ENCODE measurements at regions not wholly inside any gene's neighbourhood (a gene's known extent, or its start where the extent isn't known, plus 50 kb on each side); places are given as distances from the start of the nearest gene placed in this dataset.

- H3K27me3 ChIP-seq (ENCODE audit: insufficient read depth, low read length), result no peaks in the 10 kb centered on the region
- H3K4me3 ChIP-seq (ENCODE audit: low read length in 2 of 2), result no peak overlapping the region
- Mint-ChIP-seq H3K9me3 (peaks cover 0 to 3% (median 0%) of the 10 kb centered on the region in 8 donors), H3K4me1 (no peaks in the 10 kb centered on the region), H3K4me3 (no peak overlapping the region), H3K36me3 (no peaks in the 10 kb centered on the region), H3K27me3 (peaks cover 0 to 3% of the 10 kb centered on the region in 2 donors), H3K27ac (no peak overlapping the region)
- POLR2A ChIA-PET (ENCODE audit: partially characterized antibody), result no interaction called here
- H3K27ac ChIP-seq (ENCODE audit: low read depth, low read length), result no peak overlapping the region
- no peaks in the 10 kb centered on the region for H3K36me3 ChIP-seq (ENCODE audit: insufficient read depth, low read length)
- DNase-seq, result no peak
- H3K9me3 ChIP-seq (ENCODE audit: control insufficient read depth in 1 of 2, low read length in 2 of 2), result no peaks in the 10 kb centered on the region
- intact Hi-C loops (cut with micrococcal nuclease), result no loop called here
- CTCF ChIA-PET (ENCODE audit: partially characterized antibody), result no interaction called here
- H3K4me1 ChIP-seq (ENCODE audit: insufficient read depth, low read length), result no peaks in the 10 kb centered on the region
Measured at GRCh38 chr6:81843302-81843701, 90.8 kb upstream of the TENT5A start.

GRCh38 chr6:81842254-81842653 is 89.8 kb upstream of the TENT5A start:
- intact Hi-C loops (cut with micrococcal nuclease), result no loop called here
- H3K4me1 Mint-ChIP-seq, result no peaks in the 10 kb centered on the region
- H3K9me3 ChIP-seq (ENCODE audit: control insufficient read depth in 1 of 2, low read length in 2 of 2), result no peaks in the 10 kb centered on the region
- no peaks in the 10 kb centered on the region for H3K36me3 Mint-ChIP-seq
- peaks cover 0 to 5% (median 0%) of the 10 kb centered on the region in 8 donors for H3K9me3 Mint-ChIP-seq
- no peak overlapping the region for H3K4me3 Mint-ChIP-seq
- no peak overlapping the region for H3K27ac ChIP-seq (ENCODE audit: low read depth, low read length)
- no peaks in the 10 kb centered on the region for H3K4me1 ChIP-seq (ENCODE audit: insufficient read depth, low read length)
- H3K36me3 ChIP-seq (ENCODE audit: insufficient read depth, low read length), result no peaks in the 10 kb centered on the region
- no peaks in the 10 kb centered on the region for H3K27me3 ChIP-seq (ENCODE audit: insufficient read depth, low read length)
- ChIA-PET CTCF (ENCODE audit: partially characterized antibody) (no interaction called here), POLR2A (ENCODE audit: partially characterized antibody) (no interaction called here)
- H3K27me3 Mint-ChIP-seq, result no peaks in the 10 kb centered on the region
- no peak overlapping the region for H3K27ac Mint-ChIP-seq
- H3K4me3 ChIP-seq (ENCODE audit: low read length in 2 of 2), result no peak overlapping the region
- no peak for DNase-seq

DNA sequence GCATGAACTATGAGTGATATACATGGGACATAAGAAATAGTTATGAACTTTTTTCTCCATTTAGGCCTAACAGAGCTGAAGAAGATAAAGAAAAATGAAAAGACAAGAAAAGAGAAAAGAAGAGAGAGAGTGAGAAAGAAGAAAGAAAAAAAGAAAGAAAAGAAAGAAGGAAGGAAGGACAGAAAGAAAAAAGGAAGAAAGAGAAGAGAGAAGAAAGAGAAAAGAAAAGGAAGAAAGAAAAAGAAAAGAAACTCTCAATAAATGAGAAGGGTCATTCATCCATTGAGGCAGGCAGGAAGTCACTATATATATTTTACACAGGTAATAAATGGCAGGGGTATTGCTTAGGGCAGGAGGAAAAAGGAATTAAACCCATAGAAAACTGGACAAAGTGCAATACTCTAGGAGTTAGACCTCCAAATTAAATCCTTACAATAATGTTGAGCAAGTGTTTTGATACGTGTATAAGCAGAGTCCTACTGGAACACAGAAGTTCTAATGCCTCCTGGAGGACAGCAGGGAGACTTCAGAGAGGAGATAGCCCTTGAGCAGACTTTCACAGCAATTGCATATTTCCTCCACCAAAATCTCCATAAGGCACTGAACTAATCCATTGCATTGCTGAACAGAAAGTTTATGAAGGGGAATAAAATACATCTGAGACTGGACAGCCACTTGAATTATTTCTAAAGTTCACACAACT is 86.4 kb upstream of the TENT5A start:
- ChIA-PET CTCF (ENCODE audit: partially characterized antibody) (no interaction called here), POLR2A (ENCODE audit: partially characterized antibody) (no interaction called here)
- Histone ChIP-seq H3K4me1 (ENCODE audit: insufficient read depth, low read length) (no peaks in the 10 kb centered on the region), H3K27ac (ENCODE audit: low read depth, low read length) (no peak overlapping the region), H3K4me3 (ENCODE audit: low read length in 2 of 2) (no peak overlapping the region), H3K9me3 (ENCODE audit: control insufficient read depth in 1 of 2, low read length in 2 of 2) (no peaks in the 10 kb centered on the region), H3K27me3 (ENCODE audit: insufficient read depth, low read length) (no peaks in the 10 kb centered on the region), H3K36me3 (ENCODE audit: insufficient read depth, low read length) (no peaks in the 10 kb centered on the region)
- Mint-ChIP-seq H3K27ac (no peak overlapping the region), H3K9me3 (peaks cover 0 to 9% (median 4%) of the 10 kb centered on the region in 8 donors), H3K4me1 (no peaks in the 10 kb centered on the region), H3K27me3 (peaks cover 0 to 1% of the 10 kb centered on the region in 2 donors), H3K36me3 (no peaks in the 10 kb centered on the region), H3K4me3 (no peak overlapping the region)
- intact Hi-C loops (cut with micrococcal nuclease), result no loop called here
- no peak for DNase-seq

GRCh38 chr6:81838031-81838430 is 85.5 kb upstream of the TENT5A start:
- Histone ChIP-seq H3K4me3 (ENCODE audit: low read length in 2 of 2) (no peak overlapping the region), H3K27me3 (ENCODE audit: insufficient read depth, low read length) (no peaks in the 10 kb centered on the region), H3K27ac (ENCODE audit: low read depth, low read length) (no peak overlapping the region), H3K9me3 (ENCODE audit: control insufficient read depth in 1 of 2, low read length in 2 of 2) (no peaks in the 10 kb centered on the region), H3K4me1 (ENCODE audit: insufficient read depth, low read length) (no peaks in the 10 kb centered on the region), H3K36me3 (ENCODE audit: insufficient read depth, low read length) (no peaks in the 10 kb centered on the region)
- ChIA-PET POLR2A (ENCODE audit: partially characterized antibody) (no interaction called here), CTCF (ENCODE audit: partially characterized antibody) (no interaction called here)
- peaks cover 0 to 1% of the 10 kb centered on the region in 2 donors for H3K27me3 Mint-ChIP-seq
- no peak for DNase-seq
- H3K36me3 Mint-ChIP-seq, result no peaks in the 10 kb centered on the region
- no peak overlapping the region for H3K27ac Mint-ChIP-seq
- no peaks in the 10 kb centered on the region for H3K4me1 Mint-ChIP-seq
- intact Hi-C loops (cut with micrococcal nuclease), result no loop called here
- no peak overlapping the region for H3K4me3 Mint-ChIP-seq
- peaks cover 0 to 9% (median 4%) of the 10 kb centered on the region in 8 donors for H3K9me3 Mint-ChIP-seq

GRCh38 chr6:81834141-81834681 is 81.7 kb upstream of the TENT5A start:
- Histone ChIP-seq H3K27me3 (ENCODE audit: insufficient read depth, low read length) (no peaks in the 10 kb centered on the region), H3K36me3 (ENCODE audit: insufficient read depth, low read length) (no peaks in the 10 kb centered on the region), H3K4me1 (ENCODE audit: insufficient read depth, low read length) (no peaks in the 10 kb centered on the region), H3K4me3 (ENCODE audit: low read length in 2 of 2) (no peak overlapping the region), H3K27ac (ENCODE audit: low read depth, low read length) (no peak overlapping the region), H3K9me3 (ENCODE audit: control insufficient read depth in 1 of 2, low read length in 2 of 2) (no peaks in the 10 kb centered on the region)
- POLR2A ChIA-PET (ENCODE audit: partially characterized antibody), result no interaction called here
- DNase-seq, result no peak
- no peaks in the 10 kb centered on the region for H3K36me3 Mint-ChIP-seq
- no peaks in the 10 kb centered on the region for H3K4me1 Mint-ChIP-seq
- CTCF ChIA-PET (ENCODE audit: partially characterized antibody), result interaction anchor here (0.7 kb wide), 1 partner anchor 143 kb away, joined by 3 read pairs; no protein-coding TSS in a partner anchor
- H3K27me3 Mint-ChIP-seq, result peaks cover 0 to 1% of the 10 kb centered on the region in 2 donors
- no peak overlapping the region for H3K4me3 Mint-ChIP-seq
- H3K27ac Mint-ChIP-seq, result no peak overlapping the region
- peaks cover 0 to 9% (median 4%) of the 10 kb centered on the region in 8 donors for H3K9me3 Mint-ChIP-seq
- intact Hi-C loops (cut with micrococcal nuclease), result no loop called here

GRCh38 chr6:81832304-81832703 is 79.8 kb upstream of the TENT5A start:
- DNase-seq, result no peak
- CTCF ChIA-PET (ENCODE audit: partially characterized antibody), result no interaction called here
- Mint-ChIP-seq H3K27ac (no peak overlapping the region), H3K4me1 (no peaks in the 10 kb centered on the region), H3K9me3 (peaks cover 0 to 12% (median 4%) of the 10 kb centered on the region in 8 donors), H3K36me3 (no peaks in the 10 kb centered on the region), H3K4me3 (no peak overlapping the region), H3K27me3 (peaks cover 0 to 1% of the 10 kb centered on the region in 2 donors)
- H3K4me3 ChIP-seq (ENCODE audit: low read length in 2 of 2), result no peak overlapping the region
- no peaks in the 10 kb centered on the region for H3K36me3 ChIP-seq (ENCODE audit: insufficient read depth, low read length)
- no peaks in the 10 kb centered on the region for H3K9me3 ChIP-seq (ENCODE audit: control insufficient read depth in 1 of 2, low read length in 2 of 2)
- POLR2A ChIA-PET (ENCODE audit: partially characterized antibody), result no interaction called here
- H3K27ac ChIP-seq (ENCODE audit: low read depth, low read length), result no peak overlapping the region
- intact Hi-C loops (cut with micrococcal nuclease), result no loop called here
- H3K4me1 ChIP-seq (ENCODE audit: insufficient read depth, low read length), result no peaks in the 10 kb centered on the region
- no peaks in the 10 kb centered on the region for H3K27me3 ChIP-seq (ENCODE audit: insufficient read depth, low read length)

DNA sequence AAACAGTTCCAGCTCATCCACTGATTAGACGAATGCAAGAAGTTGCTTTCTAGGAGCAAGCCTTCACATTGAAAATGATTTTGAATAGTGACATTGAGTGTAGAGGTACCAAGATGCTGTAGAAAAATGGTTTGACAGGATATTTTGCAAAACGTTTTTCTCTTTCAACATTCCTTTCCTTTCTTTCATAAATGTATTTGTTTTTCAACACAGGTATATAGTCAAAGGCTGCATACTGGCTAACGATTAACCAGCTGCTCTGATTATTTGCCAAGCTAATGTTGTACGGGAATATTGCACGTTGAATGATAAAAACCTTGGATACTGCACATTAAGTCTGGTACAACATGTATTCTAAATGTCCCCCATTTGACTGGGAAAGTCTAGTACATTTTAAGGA is 78.8 kb upstream of the TENT5A start:
- H3K36me3 ChIP-seq (ENCODE audit: insufficient read depth, low read length), result no peaks in the 10 kb centered on the region
- CTCF ChIA-PET (ENCODE audit: partially characterized antibody), result no interaction called here
- H3K9me3 ChIP-seq (ENCODE audit: control insufficient read depth in 1 of 2, low read length in 2 of 2), result no peaks in the 10 kb centered on the region
- no peak overlapping the region for H3K27ac ChIP-seq (ENCODE audit: low read depth, low read length)
- intact Hi-C loops (cut with micrococcal nuclease), result no loop called here
- H3K9me3 Mint-ChIP-seq, result peaks cover 1 to 16% (median 5%) of the 10 kb centered on the region in 8 donors
- no peaks in the 10 kb centered on the region for H3K4me1 ChIP-seq (ENCODE audit: insufficient read depth, low read length)
- H3K27me3 ChIP-seq (ENCODE audit: insufficient read depth, low read length), result no peaks in the 10 kb centered on the region
- POLR2A ChIA-PET (ENCODE audit: partially characterized antibody), result no interaction called here
- no peak for DNase-seq
- no peak overlapping the region for H3K27ac Mint-ChIP-seq
- H3K4me1 Mint-ChIP-seq, result no peaks in the 10 kb centered on the region
- no peaks in the 10 kb centered on the region for H3K36me3 Mint-ChIP-seq
- H3K4me3 Mint-ChIP-seq, result no peak overlapping the region
- no peak overlapping the region for H3K4me3 ChIP-seq (ENCODE audit: low read length in 2 of 2)
- H3K27me3 Mint-ChIP-seq, result peaks cover 0 to 1% of the 10 kb centered on the region in 2 donors

Data from CD4-positive, alpha-beta memory T cell (primary cell).